ENCODE measurements at regions not wholly inside any gene's neighbourhood (a gene's known extent, or its start where the extent isn't known, plus 50 kb on each side); places are given as distances from the start of the nearest gene placed in this dataset.

GRCh38 chr7:8921807-8922206, 488.4 kb downstream of the NXPH1 start:
- Histone ChIP-seq H3K27me3 (no peaks in the 10 kb centered on the region), H3K9me2 (replicated peaks; ENCODE audit: insufficient read depth) (no peaks in the 10 kb centered on the region), H2AFZ (no peak overlapping the region), H3K79me2 (no peaks in the 10 kb centered on the region), H3K4me1 (ENCODE audit: insufficient read depth) (no peaks in the 10 kb centered on the region), H3K27ac (no peak overlapping the region), H3K9me3 (ENCODE audit: low read depth) (no peaks in the 10 kb centered on the region), H3K36me3 (replicated peaks; ENCODE audit: insufficient read depth, low read depth) (no peaks in the 10 kb centered on the region), H3K4me2 (no peak overlapping the region), H3K4me3 (no peak overlapping the region), H4K20me1 (ENCODE audit: insufficient read depth, poor library complexity, severe bottlenecking) (no peaks in the 10 kb centered on the region)
- TF ChIP-seq, protein P1, sequence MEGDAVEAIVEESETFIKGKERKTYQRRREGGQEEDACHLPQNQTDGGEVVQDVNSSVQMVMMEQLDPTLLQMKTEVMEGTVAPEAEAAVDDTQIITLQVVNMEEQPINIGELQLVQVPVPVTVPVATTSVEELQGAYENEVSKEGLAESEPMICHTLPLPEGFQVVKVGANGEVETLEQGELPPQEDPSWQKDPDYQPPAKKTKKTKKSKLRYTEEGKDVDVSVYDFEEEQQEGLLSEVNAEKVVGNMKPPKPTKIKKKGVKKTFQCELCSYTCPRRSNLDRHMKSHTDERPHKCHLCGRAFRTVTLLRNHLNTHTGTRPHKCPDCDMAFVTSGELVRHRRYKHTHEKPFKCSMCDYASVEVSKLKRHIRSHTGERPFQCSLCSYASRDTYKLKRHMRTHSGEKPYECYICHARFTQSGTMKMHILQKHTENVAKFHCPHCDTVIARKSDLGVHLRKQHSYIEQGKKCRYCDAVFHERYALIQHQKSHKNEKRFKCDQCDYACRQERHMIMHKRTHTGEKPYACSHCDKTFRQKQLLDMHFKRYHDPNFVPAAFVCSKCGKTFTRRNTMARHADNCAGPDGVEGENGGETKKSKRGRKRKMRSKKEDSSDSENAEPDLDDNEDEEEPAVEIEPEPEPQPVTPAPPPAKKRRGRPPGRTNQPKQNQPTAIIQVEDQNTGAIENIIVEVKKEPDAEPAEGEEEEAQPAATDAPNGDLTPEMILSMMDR (IDR thresholded peaks at IDR 0.05; ENCODE audit: poor library complexity) = no peak
- TF ChIP-seq EZH2 (IDR thresholded peaks at IDR 0.05; ENCODE audit: borderline replicate concordance) (no peak), EZH2phosphoT487 (IDR thresholded peaks at IDR 0.05; ENCODE audit: low read depth, severe bottlenecking, unreplicated experiment) (no peak)
- 76% methylated on average over 1 of the region's 1 CpG for WGBS (ENCODE audit: low lambda C conversion rate, missing lambda C conversion rate)
- DNase-seq (ENCODE audit: low spot score) = no peak

DNA sequence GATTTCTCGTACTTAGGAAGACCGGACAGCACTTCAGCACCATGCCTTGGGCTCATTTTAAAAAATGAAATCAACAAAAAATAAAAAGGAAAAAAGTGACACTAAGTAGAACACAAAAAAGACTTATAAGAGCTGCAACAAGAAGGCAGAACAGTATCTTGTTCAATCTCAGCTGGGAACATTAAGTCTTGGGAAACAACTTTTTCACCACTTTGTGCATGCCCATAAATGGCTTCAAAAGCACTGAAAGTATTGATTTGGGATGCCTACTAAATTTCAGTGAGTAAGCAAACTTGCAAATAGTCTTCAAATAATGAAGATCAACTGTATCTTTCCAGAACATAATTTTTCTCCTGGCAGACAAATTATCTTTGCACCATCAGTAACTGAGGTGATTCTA, 489.3 kb downstream of the NXPH1 start:
- WGBS (ENCODE audit: low lambda C conversion rate, missing lambda C conversion rate) = 93% methylated on average over 2 of the region's 2 CpGs
- Histone ChIP-seq H4K20me1 (ENCODE audit: insufficient read depth, poor library complexity, severe bottlenecking) (no peaks in the 10 kb centered on the region), H3K9me2 (replicated peaks; ENCODE audit: insufficient read depth) (no peaks in the 10 kb centered on the region), H2AFZ (no peak overlapping the region), H3K27ac (no peak overlapping the region), H3K27me3 (no peaks in the 10 kb centered on the region), H3K79me2 (no peaks in the 10 kb centered on the region), H3K4me2 (no peak overlapping the region), H3K4me1 (ENCODE audit: insufficient read depth) (no peaks in the 10 kb centered on the region), H3K36me3 (replicated peaks; ENCODE audit: insufficient read depth, low read depth) (no peaks in the 10 kb centered on the region), H3K9me3 (ENCODE audit: low read depth) (no peaks in the 10 kb centered on the region), H3K4me3 (no peak overlapping the region)
- TF ChIP-seq, protein P1 (IDR thresholded peaks at IDR 0.05; ENCODE audit: poor library complexity) = no peak
- TF ChIP-seq EZH2 (IDR thresholded peaks at IDR 0.05; ENCODE audit: borderline replicate concordance) (no peak), EZH2phosphoT487 (IDR thresholded peaks at IDR 0.05; ENCODE audit: low read depth, severe bottlenecking, unreplicated experiment) (no peak)
- no peak for DNase-seq (ENCODE audit: low spot score)

- Histone ChIP-seq H3K36me3 (replicated peaks; ENCODE audit: insufficient read depth, low read depth) (no peaks in the 10 kb centered on the region), H3K79me2 (no peaks in the 10 kb centered on the region), H2AFZ (no peak overlapping the region), H3K4me1 (ENCODE audit: insufficient read depth) (no peaks in the 10 kb centered on the region), H3K27ac (no peak overlapping the region), H4K20me1 (ENCODE audit: insufficient read depth, poor library complexity, severe bottlenecking) (no peaks in the 10 kb centered on the region), H3K9me3 (ENCODE audit: low read depth) (no peaks in the 10 kb centered on the region), H3K9me2 (replicated peaks; ENCODE audit: insufficient read depth) (no peaks in the 10 kb centered on the region), H3K27me3 (no peaks in the 10 kb centered on the region), H3K4me3 (no peak overlapping the region), H3K4me2 (no peak overlapping the region)
- DNase-seq (ENCODE audit: low spot score) = no peak
- 65% methylated on average over 2 of the region's 2 CpGs for WGBS (ENCODE audit: low lambda C conversion rate, missing lambda C conversion rate)
- no peak for TF ChIP-seq EZH2 (IDR thresholded peaks at IDR 0.05; ENCODE audit: borderline replicate concordance)
- TF ChIP-seq, protein P1 (IDR thresholded peaks at IDR 0.05; ENCODE audit: poor library complexity) = no peak
- no peak for TF ChIP-seq EZH2phosphoT487 (IDR thresholded peaks at IDR 0.05; ENCODE audit: low read depth, severe bottlenecking, unreplicated experiment)
Observed at GRCh38 chr7:8923164-8923806, 489.9 kb downstream of the NXPH1 start.

Data from hepatocyte (in vitro differentiated cells).